Type B pancreatic cell (in vitro differentiated cells): ENCODE measurements at regions not wholly inside any gene's neighbourhood (a gene's known extent, or its start where the extent isn't known, plus 50 kb on each side); places are given as distances from the start of the nearest gene placed in this dataset.

Experiments
- DNase-seq: peaks from one replicate; pipeline ENCODE4 v3.0.0; 2021; ENCODE audit warnings: mixed read lengths; ENCODE audit not compliant: unreplicated experiment; ENCODE audit errors: extremely low spot score
- H3K27ac Mint-ChIP-seq: 2 replicates; pipeline ENCODE4 v1.8.0; 2021; ENCODE audit warnings: mild to moderate bottlenecking, mixed read lengths
- H3K27me3 Mint-ChIP-seq: 2 replicates; pipeline ENCODE4 v1.8.0; 2021; ENCODE audit warnings: mixed read lengths
- H3K36me3 Mint-ChIP-seq: 2 replicates; pipeline ENCODE4 v1.8.0; 2021; ENCODE audit warnings: mixed read lengths
- H3K4me1 Mint-ChIP-seq: one replicate; pipeline ENCODE4 v1.8.0; 2021; ENCODE audit warnings: mixed read lengths; ENCODE audit not compliant: unreplicated experiment
- H3K4me3 Mint-ChIP-seq: 2 replicates; pipeline ENCODE4 v1.8.0; 2021; ENCODE audit warnings: mild to moderate bottlenecking, mixed read lengths
- H3K9me3 Mint-ChIP-seq: 2 replicates; pipeline ENCODE4 v1.8.0; 2021; ENCODE audit warnings: mixed read lengths
- TF ChIP-seq, protein P1 (sequence below): fragments of 200-600 bp; sonication (generic); conservative IDR thresholded peaks from 2 replicates; pipeline ENCODE4 v1.5.0; 2021; ENCODE audit warnings: antibody characterized with exemption, mild to moderate bottlenecking

DNA sequence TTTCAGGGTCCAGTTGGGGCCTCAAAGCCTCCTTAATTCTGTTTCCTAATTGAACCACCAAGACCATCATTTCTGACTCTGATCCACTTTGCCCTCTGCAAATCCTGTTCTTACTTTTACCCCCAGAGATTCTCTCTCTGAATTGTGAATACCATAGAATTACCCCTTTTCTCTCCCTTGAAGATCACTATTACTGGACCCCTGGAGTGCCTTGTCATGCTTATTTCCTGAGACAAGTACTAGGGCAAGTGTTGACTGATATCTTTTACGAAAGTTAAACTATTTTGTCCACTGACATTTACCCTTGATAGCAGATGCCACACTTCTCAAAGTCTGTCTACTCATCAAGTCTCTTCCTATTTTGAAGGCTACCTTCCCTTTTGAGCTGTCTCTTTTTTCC, 246.9 kb upstream of the PTGER4 start:
- Mint-ChIP-seq H3K27ac (no peak overlapping the region), H3K27me3 (no peaks in the 10 kb centered on the region), H3K36me3 (no peaks in the 10 kb centered on the region), H3K4me3 (no peak overlapping the region), H3K9me3 (no peaks in the 10 kb centered on the region), H3K4me1 (no peaks in the 10 kb centered on the region)
- TF ChIP-seq, protein P1, sequence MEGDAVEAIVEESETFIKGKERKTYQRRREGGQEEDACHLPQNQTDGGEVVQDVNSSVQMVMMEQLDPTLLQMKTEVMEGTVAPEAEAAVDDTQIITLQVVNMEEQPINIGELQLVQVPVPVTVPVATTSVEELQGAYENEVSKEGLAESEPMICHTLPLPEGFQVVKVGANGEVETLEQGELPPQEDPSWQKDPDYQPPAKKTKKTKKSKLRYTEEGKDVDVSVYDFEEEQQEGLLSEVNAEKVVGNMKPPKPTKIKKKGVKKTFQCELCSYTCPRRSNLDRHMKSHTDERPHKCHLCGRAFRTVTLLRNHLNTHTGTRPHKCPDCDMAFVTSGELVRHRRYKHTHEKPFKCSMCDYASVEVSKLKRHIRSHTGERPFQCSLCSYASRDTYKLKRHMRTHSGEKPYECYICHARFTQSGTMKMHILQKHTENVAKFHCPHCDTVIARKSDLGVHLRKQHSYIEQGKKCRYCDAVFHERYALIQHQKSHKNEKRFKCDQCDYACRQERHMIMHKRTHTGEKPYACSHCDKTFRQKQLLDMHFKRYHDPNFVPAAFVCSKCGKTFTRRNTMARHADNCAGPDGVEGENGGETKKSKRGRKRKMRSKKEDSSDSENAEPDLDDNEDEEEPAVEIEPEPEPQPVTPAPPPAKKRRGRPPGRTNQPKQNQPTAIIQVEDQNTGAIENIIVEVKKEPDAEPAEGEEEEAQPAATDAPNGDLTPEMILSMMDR: no peak
- no peak for DNase-seq

DNA sequence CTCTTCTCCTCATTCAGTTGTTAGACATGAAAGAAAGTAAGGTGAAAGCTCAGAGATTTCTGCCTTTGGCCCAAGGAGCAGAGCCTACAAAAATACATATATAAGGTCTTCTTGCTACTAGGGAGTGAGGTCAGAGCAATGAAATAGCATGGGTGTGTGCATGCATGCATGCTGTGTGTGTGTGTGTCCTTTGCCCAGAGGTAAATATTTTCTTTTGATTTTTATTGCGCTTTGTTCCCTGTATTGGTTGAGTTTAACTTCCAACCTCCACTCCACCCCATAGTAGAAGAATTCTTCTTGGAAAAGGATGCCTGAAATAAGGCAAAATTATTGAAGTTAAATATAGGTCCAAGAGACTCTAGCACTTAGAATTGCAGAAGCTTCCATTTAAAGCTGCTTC, 248.0 kb upstream of the PTGER4 start:
- no peaks in the 10 kb centered on the region for H3K9me3 Mint-ChIP-seq
- DNase-seq: no peak
- TF ChIP-seq, protein P1: no peak
- no peak overlapping the region for H3K27ac Mint-ChIP-seq
- H3K36me3 Mint-ChIP-seq: no peaks in the 10 kb centered on the region
- H3K4me3 Mint-ChIP-seq: no peak overlapping the region
- no peaks in the 10 kb centered on the region for H3K27me3 Mint-ChIP-seq
- H3K4me1 Mint-ChIP-seq: no peaks in the 10 kb centered on the region

DNA sequence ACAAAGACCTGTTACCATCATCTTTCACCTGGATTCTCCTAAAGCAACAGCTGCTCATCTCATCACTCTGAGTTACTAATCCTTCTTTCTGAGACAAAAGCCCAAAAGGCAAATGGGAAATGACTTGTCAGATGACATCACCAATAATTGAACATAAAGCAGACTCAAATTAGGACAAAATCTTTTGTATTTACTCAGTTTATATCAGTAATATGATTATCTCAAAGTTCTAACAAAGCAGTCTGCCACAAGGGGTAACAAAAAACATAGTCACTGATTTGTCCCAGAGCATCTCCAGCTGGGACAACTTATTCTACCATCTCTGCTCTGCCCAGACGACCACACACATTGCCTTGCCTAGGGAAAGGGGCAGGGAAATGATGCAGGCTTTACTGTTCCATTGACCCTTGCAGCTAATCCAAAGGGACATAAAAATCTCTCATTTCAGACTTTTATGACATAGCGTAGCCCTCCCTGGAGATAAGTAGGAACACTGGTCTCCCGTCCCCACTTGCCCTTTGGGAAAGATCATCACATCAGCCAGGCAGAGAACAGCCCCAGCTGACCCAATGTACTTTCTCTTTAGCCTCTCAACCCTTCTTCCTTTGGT, 249.5 kb upstream of the PTGER4 start:
- peak overlapping the region; percentile 10 for H3K27ac Mint-ChIP-seq
- H3K4me1 Mint-ChIP-seq: no peaks in the 10 kb centered on the region
- no peak overlapping the region for H3K4me3 Mint-ChIP-seq
- TF ChIP-seq, protein P1: no peak
- no peaks in the 10 kb centered on the region for H3K36me3 Mint-ChIP-seq
- no peaks in the 10 kb centered on the region for H3K9me3 Mint-ChIP-seq
- H3K27me3 Mint-ChIP-seq: no peaks in the 10 kb centered on the region
- no peak for DNase-seq

DNA sequence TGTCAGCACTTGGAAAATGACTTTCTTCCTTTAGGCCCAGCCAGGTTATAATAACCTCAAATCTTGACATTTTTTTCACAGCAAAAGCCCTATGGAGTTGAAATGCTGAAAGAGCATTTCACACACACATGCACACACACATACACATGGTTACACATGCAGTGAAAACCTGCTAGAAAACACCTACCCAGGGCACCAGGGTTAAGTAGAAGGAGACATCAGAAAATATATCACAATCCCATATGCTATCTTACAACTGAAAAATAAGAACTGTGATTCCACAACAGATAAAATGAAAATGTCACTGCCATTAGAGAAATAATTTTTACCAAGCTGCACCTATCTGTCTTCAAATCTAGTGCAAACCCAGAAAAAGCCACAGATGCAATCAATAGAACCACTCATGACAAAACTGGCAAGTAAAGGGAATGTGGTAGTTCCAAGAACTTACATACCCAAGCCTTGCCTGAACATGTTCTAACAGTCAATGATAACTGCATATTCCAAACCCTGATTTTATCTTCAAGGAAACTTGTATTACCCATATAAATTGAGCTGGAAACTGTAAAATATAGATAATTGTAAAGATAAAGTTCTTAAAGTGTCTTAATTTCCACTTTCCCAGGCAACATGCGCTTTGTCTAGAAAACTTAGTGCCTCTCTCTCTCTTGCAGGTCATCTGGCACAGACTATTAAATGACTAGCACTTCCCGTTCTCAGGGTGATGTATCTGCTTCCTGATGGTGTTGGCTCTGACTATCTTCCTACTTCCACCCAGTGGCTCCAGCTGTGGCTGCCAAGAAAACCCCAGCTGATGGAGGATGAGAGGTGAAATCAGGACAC, 250.2 kb upstream of the PTGER4 start:
- no peak for DNase-seq
- Mint-ChIP-seq H3K4me1 (no peaks in the 10 kb centered on the region), H3K9me3 (peaks cover under 1% of the 10 kb centered on the region), H3K27ac (peak overlapping the region; percentile 10), H3K4me3 (no peak overlapping the region), H3K27me3 (no peaks in the 10 kb centered on the region), H3K36me3 (no peaks in the 10 kb centered on the region)
- TF ChIP-seq, protein P1: no peak

DNA sequence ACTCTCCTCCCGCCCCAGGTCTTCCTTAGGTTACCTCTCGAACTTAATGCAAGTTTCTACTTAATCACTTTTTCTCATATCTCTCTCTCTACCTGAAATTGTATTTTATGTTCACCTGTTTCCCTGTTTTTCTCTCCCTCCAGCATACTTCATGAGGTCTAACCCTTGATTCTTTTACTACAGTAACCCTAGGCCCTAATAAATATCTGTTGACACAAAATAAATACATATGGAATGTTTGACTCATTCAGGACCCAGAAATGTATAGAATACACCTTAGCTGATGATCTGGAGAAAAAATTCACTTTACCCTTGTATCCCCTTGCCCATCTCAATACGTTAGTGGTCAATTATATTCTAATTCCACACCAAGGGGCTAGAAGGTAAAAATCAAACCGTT, 250.9 kb upstream of the PTGER4 start:
- peaks cover 3% of the 10 kb centered on the region for H3K9me3 Mint-ChIP-seq
- no peaks in the 10 kb centered on the region for H3K36me3 Mint-ChIP-seq
- no peaks in the 10 kb centered on the region for H3K27me3 Mint-ChIP-seq
- no peak overlapping the region for H3K27ac Mint-ChIP-seq
- TF ChIP-seq, protein P1: no peak
- H3K4me3 Mint-ChIP-seq: no peak overlapping the region
- DNase-seq: no peak
- H3K4me1 Mint-ChIP-seq: no peaks in the 10 kb centered on the region
